GM18519 (cell line): ENCODE measurements at regions not wholly inside any gene's neighbourhood (a gene's known extent, or its start where the extent isn't known, plus 50 kb on each side); places are given as distances from the start of the nearest gene placed in this dataset.

Experiments used
- ATAC-seq: cut with Tn5 transposase; IDR thresholded peaks from one replicate; pipeline ENCODE4 v1.9.1; 2021; ENCODE audit warnings: mild to moderate bottlenecking, moderate library complexity; ENCODE audit not compliant: unreplicated experiment, low FRiP score

DNA sequence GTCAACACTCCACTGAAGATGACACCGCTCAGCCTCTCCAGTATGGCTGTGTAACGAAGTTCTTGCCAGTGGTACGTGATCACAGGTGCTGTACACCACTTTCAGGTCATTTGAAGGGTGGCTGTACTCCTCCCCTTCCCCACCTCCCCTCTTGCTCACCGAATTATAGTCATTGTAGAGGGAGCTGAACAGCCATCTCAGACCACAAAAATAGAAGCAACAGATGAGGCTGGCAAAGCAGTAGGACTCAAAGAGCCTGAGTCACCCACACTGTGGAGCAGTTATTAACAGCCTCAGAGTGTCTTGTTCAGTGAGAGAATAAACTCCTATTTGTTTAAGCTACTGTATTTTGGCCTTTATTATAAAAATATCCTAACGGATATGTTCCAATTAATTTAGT lies 192.5 kb upstream of the MCHR2 start:
- no peak for ATAC-seq

DNA sequence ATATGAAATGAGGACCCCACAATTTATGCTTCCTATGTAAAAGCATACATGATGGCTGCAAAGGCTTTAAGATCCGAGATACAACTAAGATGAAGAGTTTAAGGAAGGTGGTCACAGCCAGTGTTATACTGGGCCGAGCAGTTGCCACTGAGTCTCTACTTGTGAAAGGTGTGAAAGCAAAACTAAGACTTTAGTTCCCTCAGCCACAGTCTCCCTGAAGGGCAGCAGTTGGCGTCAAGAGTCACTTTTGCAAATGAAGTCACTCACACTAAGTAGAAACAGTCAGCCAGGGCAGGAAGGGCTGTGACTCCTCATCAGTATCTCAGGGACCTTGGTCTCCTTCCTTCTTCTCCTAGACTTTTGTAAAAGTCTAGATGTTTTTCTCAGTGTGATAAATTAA lies 191.6 kb upstream of the MCHR2 start:
- peak; percentile 70 for ATAC-seq

DNA sequence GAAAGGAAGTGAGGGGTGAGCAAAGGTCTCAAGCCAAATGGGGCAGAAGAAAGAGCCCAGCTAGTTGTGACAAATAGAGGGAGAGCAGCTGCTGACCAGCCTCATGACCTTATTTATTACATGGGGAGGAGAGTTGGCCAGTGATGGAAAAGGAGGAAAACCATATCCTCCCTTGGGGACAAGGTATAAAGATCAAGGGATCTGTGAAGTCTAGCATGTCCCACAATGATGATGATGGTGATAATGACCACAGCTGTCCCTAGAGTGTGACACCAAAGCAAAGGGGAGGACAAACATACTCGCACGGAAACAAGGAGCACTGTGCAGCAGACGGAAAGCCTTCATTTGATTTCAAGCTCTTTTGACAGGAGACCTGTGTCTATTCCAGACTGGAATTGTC lies 190.4 kb upstream of the MCHR2 start:
- ATAC-seq = no peak

DNA sequence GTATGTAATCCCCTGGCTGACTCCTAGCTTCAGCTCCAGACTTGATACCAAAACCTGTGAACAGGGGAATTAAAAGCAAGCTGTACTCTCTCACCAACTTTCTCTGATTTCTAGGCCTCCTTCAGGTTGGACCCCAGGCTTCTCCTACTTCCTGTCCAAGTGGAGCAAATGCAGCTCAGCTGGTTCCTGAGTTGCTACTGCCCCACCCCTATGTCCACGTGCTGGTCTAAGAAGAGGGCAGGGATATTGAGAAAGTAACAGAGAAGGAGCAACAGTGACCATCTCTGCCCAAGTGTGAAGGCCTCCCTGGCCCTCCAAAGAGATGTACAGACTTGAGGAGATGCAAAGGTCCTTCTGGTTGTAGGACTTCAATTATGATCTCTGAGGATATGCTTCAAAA lies 188.3 kb upstream of the MCHR2 start:
- ATAC-seq = no peak

DNA sequence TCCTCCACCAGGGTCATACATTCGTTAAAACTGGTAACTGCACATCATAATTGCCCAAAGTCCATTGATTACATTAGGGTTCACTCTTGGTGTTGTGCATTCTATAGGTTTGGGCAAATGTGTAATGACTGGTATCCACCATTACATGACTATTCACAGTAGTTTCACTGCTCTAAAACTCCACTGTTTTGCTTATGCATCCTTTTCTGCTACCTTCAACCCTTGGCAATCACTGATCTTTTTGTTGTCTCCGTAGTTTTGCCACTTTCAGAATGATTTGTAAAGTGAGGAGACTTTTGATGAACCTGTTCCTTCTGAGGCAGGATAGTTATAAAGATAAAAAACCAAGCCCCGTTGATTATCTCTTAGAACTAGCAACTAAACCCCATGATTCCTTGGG lies 187.3 kb upstream of the MCHR2 start:
- no peak for ATAC-seq

DNA sequence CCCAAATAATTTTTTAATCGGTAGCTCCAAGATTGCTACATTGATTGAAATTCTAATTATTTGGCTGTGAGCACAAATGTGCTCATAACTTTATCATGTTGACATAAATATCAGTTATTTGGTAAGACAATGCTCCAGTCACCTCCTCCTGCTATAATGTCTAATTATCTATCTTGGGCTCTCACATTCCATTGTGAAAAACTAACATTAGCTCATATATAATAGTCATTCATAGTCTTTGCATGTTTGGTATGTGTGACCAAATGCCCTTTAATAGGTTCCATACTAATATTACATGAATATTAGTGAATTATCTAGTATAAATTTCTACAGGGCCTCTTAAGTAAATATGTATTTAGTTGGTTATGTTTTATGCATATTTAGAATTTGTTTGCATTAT lies 185.6 kb upstream of the MCHR2 start:
- ATAC-seq = no peak

DNA sequence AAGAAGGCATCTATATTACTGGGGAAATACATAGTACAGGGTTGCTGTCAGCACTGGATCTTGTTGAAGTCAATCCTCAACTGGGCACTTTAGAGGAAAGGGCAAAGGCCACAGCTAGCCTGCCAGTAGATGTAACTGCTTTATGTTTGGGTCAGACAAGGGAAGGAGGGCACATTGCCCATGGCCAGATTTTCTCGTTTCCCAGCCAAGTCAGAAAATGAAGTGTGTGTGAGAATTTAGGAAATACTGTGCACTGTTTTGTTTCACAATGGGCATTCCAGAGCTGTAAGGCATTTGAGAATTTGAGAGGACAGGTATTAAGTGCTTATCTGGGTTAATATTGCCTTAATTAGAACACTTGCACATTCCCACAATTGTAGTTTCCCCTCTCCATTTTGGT lies 183.9 kb upstream of the MCHR2 start:
- ATAC-seq = no peak

DNA sequence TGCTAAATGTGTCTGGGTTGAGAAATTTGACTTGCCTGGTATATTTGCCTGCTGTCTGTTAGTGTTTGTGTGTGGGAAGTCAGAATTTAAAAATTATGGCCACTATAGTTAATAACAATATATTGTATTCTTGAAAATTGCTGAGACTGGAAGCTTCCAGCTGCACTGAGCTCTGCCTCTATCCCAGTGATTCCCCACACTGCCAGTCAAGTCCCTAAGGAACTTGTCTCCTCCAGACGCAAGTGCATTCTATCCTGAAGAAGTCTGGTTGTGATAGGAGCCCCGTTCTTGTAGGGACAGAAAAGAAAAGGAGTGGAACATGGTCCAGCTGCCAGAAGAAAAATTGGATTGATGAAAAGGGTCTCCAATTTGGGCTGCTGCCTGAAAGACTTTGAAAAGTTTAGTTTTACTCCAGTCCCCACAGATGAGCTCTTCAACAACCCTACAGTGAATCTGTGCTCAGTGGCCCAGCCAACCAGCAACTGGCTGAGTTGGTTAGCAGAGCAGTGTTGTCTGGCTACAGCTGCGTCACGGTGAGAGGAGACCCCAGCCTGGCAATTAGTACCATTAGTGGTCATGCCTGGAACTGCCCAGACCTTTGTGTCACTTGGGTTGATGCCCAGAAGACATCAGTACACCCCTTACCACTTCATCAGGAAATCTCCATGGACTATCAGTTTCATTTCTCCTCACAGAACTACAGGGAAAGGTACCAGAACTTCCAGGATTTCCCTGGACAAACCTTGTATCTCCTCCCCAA lies 183.1 kb upstream of the MCHR2 start:
- no peak for ATAC-seq

DNA sequence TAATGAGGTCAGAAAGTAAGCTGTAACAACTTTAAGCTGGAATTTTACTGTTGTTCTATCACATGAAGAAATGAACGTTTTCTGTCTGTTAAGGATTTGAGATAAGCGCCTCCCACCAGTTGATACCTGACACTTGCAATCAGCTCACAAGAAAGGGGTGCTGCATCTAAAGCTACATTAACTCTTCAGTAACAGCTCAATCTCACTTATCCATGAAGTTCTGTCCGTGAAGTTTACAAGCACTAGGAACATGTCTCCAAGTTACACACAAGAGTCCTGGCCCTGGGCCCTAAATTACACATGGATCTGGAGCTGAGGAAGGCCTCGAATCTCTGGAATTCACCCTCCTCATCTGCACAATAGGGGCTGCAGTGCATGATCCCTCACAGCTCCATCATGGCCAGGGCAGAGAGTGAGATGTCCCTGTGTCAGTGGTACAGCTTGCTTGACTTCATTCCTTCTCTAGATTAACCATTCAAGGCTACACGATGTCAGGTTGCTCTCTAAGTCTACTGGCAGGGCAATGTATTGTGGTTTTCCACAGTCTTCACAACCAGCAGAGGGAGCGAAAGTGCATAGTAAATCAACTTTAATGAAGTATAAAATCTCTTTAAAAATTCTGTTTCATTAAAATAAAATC lies 182.4 kb upstream of the MCHR2 start:
- ATAC-seq = no peak

DNA sequence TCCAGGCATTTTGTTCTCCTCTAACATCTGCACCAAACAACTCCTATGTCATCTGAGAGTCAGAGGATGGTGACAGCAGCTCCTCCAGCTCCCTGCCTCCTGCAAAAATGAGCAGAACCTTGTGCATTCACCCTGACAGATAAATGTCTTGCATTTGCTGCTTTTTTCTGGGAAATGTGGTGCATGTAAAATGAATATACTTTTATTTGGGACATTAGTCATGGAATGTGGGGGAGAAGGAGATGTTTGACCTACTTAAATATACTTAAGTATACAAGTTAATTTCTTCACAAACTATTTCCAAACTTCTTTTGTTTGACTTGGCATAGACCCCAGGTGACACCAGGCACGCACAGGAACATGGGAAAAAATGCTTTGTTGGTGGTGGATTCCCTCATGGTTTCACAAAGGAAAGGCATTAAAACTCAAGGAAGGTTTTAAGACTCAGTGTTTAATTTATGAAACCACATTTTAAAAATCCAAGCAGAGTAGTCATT lies 181.8 kb upstream of the MCHR2 start:
- ATAC-seq = no peak

DNA sequence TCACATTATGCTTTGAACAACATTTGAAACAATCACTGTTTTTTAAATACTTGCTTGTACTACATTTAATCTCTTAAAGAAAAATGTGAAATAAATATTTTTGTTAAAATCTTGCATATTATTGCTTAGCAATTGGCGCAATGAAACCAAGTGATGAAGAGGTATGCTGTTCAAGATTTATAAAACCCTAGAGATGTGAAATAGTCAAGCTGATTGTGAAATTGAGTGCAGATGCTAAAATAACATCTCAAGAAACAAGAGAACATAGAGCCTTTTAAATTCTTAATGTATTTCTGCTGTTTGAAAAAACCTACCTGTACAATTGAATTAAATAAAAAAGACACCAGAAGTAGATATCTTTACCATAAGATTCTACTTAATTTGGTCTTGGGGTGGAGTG lies 179.2 kb upstream of the MCHR2 start:
- no peak for ATAC-seq

DNA sequence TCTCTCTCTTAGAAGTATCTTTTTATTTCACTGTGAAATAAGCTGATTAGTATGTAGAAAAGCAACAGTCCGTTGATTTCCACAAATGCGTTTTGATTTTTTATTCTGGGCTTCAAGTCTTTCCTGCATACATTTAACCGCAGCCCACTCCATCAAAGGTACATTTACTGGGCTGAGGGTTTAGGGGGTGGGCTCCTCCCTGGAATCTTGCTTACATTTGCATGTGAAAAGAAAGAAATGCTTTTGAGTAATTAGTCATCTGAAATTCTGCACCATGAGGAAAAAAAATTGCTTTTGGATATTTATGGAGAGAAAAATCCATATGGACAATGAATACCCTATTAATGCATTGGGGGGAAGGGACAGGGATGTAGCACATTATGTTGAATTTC lies 178.3 kb upstream of the MCHR2 start:
- ATAC-seq = no peak

DNA sequence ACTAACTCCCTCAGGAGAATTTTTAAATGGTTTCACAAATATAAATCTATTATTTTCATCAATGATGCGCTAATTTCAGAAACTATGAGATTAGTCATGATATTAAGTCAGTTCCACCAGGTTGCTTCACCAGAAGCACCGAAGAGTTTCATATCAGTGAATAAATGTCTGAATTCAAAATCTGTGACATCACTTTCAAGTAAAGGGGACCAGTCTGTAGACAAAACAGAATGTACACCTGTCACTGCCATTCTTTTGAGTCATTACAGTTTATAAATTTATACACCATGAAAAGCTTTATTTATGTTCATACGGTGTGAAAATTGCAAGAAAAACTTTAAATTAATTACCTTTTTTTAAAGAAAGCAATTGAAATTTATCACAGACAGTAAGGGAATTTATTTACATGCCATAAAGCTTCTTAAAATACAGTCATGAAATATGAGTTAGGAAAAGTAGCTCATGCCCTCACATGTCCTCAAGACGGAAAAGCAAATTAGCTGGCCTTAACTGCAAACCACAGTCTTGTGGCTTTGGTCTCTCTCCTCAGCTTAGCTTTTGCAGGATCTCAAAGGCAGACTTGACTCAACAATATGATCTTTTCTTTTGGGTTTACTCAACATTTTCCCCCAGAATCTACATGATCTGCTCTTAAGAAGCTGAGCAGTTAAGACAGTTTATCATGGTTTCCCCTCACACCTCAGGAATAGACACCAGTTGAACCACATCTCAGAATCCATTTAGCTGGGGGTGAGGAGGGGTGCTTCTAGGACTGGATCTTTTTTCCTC lies 177.7 kb upstream of the MCHR2 start:
- peak; percentile 56 for ATAC-seq

DNA sequence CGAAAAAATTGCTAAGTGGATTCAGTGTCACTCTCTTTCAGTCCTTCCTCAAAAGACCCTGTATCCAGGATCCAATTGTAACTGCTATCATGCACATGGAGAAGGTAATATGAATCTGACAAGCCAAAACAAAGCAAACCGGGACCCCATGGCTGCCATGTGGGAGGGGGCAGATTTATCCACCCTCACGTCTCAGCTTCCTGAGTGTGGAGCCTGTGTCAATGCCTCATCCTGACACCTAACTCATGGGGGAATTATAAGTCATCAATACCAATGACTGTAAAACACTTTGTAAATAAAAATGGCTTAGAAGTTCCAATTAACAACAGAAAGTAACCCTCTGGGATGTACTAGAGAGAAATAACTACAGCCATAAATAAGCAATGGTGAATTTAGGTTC lies 174.1 kb upstream of the MCHR2 start:
- ATAC-seq = no peak

DNA sequence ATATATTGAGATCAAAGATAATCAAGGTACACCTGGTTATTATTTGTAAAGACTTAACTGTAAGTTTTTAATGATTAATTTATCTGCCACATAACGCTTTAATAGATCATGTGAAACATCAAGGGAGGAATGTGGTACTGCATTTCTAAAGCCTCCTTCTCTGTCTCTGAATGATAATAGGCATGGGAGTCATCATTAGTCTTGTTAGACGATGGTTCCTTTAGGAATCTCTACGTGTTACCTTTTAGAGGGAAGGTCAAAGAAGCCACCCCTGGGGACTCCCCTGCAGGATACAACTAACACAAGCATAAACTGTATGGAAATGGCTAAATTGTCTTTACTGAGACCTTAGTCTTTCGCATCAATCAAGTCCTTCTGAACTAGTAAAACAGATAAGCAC lies 173.6 kb upstream of the MCHR2 start:
- no peak for ATAC-seq

DNA sequence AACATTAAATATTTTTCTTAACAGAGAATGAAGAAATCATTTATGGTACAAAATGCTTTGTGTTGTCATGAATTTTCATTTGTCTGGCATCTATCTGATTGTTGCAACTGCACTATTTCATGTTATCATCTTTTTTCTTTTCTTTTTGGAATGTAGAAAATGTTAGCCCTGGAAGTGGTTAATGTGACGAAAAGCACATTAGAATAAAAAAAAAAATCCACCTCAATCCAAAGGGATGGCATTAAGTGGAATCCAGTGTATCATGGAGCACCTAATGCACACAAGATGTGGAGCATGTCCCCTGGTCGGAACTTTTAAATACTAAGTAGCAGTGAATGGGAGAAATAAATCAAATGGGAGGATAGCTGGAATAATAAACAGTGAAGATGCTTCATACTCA lies 172.9 kb upstream of the MCHR2 start:
- ATAC-seq = no peak

DNA sequence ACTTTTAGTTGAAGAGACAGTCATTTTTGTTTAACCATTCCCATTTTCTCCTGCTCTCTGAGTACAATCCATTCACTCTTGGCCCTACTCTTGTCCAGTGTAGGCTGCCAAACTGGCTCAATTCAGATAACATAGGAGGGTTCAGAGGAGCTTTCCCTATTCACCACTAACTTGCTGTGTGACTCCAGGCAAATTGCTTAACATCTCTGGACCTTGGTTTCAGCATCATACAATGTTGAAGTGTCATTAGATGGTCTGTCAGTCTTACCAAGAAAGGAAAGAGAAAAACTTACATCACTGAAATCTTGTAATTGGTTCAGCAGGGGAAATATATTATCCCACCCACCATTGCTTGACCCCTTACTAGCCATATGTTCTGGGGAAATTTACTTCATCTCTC lies 171.4 kb upstream of the MCHR2 start:
- ATAC-seq = no peak

DNA sequence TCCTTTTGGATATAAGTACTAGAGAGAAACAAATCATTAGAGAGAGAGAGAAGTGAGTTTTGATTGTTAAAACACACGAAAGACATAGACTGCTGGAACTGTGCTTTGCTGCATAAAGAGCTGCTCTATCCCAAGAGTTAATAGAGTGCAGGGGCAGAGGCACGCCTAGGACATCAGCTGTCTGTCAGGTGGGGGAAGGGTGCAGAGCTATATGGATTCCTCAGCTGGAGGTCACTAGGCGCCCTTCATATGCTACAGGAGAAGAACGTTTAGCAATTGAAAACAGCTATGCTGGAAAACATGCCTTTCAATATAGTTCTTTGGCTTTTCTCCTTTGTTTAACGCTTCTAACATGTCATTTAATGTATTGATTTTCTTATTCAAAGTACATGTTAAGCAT lies 169.0 kb upstream of the MCHR2 start:
- ATAC-seq = no peak

DNA sequence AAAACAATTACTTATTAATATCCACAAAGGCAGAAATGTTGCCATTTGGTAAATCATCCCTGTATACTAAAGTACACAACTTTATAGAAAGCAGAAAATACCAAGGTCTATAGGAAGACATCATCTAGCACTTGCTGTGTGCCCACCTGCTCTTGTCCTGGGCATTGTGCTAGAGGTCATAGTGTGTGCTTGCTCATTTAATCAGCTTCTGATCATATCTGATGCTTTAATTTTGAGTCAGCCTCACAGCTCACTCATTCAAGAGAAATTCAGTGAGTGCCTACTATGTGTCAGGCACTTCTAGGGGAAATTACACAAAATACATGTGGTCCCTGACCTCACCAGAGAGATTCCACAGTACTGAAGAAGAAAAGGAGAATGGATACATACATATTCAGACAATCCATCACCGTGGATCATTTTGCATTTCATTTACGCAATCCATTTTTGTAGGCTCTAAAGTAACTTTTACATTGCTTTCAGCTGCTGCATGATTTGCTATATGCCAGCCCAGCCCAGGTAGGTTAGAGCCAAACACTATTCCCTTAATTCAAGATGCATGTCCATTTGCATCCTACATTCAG lies 167.9 kb upstream of the MCHR2 start:
- no peak for ATAC-seq

DNA sequence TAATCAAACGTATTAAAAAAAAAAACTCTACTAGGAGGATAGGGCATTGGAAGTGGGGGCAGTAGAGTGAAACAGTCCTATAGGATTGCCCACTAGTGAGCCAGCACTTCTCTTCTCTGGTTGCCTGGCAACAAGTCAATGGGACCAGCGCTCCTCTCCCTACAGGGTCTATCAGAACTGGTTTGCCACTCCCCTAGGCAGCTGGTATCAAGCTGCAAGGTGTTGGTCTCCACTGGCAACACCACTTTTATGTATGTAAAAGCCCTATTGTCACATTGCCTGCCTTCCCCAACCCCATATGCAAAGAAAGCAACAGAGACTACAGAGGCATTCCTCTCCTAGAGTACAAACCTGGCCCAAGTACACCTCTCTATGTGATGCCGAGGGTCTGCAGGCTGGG lies 166.9 kb upstream of the MCHR2 start:
- no peak for ATAC-seq

DNA sequence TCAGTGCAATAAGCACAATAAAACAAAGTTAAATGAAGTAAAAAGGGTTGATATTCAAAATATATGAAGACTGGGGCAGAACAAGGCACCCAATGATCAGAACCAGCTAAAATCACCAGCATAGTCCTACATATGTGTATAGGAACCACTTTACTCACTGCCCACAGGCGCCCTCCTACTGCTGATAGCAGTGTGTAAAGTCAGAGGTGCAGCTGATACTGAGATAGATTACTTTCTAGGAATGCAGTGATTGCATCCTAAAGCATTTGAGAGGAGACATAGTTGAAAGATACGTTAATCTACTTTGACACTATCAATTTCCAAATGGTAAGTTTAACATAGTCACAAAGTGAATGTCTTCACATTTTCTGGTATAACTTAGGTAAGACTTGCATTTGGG lies 161.1 kb upstream of the MCHR2 start:
- ATAC-seq = no peak
